ENCODE measurements at regions not wholly inside any gene's neighbourhood (a gene's known extent, or its start where the extent isn't known, plus 50 kb on each side); places are given as distances from the start of the nearest gene placed in this dataset.

DNA sequence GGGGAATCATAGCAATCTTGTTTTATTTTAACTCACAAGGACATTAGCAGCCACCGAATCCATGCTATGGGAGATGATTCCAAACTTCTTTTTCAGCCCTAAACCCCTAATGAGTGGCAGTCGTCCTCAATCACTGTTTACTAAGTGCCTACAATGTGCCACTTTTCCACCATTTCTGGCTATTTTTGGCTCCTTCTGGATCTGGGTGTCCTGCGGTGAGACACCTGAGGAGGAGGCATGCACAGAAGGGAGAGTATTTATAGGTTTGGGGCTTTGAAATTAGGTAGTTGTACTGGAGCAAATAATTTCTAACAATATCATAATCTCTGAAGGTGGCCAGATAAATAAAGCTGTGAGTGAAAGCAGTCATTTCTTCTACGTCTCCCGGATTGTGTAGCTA lies 1125.6 kb downstream of the BCL11B start:
- no peak for DNase-seq

DNA sequence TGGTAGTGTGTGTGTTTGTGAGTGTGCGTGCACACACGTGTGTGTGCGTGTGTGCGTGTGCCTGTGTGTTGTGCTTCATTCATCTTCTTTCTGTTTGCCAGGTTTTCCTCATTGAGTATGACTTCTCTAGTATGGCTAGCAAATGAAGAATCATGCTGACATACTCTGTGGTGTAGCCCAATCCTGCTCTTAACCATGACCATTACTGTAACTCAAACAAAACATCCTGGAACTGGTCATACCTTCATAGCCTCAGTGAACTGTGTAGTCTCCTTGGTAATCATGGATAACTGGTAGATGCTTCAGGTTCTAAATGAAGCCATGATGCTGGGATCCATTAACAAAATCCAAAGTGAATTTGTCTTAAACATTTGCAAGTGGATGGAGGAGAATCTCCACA lies 1117.7 kb downstream of the BCL11B start:
- DNase-seq, result no peak

DNA sequence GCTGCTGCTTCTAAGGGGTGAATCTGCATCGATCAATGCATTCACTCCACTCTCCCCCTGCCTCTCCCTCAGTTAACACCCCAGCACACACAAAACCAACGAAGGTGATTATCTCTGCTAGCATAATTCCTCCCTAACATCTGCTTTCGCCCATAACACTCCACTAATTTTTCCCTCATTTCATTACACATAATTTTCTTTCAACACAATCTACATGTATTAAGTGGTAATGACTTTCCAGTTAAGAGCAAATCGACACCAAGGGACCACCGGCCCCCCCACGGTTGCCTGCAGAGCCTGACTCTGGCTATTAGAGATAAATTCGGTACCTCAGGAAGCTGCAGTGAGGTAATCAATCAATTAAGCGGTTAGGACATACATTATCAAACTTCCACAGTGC lies 1115.6 kb downstream of the BCL11B start:
- DNase-seq, result no peak

DNA sequence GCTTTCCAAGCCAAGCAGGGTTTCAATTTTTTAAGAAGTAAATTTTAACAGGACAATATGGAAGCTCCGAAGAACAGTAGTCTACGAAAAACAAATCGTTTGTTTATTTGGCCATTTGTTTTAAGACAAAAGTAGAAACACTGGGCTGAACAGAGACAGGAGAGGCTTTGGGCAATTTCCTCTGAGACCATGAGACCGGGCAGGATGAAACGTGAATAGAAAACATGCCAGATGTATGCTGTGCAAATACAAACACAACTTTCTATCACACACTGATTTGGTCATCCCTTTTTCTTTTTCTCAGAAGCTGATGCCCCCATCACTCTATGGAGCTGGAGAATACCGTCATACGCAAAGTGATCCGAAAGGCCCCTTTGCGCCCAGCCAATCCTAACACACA lies 1111.1 kb downstream of the BCL11B start:
- DNase-seq, result no peak

DNA sequence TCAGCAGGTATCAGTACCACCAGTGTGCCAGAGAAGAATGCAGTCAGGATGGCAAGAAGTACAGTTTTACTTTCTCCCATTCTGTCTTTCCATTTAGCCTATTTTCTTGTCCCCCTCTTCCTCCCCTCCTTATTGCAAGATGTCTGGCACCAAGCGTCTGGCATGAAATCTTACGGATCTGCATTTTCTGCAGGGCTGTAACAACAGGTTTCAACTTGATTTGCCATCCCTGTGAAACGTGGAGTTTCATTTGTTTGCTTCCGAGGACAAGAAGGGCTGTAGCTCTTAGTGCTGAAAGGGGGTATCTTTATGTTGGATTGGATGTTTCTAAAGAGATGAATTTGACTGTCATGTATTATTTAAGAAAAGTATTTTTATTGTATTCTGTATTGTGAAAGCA lies 1110.6 kb downstream of the BCL11B start:
- no peak for DNase-seq

DNA sequence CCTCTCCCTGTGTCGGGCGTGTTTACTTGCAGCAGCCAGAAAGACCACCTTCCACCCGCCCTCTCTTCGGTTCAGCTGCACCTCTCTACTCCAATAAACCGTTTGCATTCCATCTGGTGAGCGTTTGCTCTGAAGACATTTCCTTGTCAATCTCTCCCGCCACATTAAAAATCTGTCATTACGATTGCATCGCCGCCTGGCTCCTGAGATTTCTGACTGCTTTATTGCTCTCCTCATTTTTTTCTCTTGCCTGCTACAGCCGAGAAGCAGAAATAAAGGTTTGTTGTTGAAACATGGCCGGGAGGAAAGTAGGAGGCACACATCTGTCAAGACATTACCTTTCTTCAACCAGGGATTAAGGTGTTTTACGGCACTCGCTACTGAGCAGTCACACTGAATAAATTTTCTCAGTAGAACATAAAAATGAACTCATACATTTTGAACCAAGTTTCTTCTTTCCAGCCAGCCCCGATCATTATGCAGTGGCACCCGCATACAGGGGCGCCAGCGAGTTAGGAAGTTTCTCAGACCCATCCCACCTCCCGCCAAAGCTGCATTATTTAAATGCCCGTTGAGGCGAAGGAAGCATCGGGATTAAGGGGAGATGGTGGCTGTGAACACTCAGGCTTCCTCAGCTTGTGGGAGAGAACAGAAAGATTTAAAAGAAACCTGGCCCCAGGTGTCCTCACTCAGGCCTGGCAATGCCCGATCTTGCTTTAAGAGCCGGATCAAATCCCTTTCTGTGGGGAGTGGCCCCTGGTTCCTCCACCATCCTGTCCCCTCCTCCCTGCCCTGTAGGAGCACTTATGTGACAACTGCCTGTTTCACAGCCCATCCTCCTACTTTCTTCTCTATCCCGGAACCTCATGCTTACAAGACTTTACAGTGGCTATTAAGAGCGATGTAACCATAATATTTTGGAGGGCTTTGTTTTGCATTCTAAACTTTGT lies 1108.9 kb downstream of the BCL11B start:
- no peak for DNase-seq

DNA sequence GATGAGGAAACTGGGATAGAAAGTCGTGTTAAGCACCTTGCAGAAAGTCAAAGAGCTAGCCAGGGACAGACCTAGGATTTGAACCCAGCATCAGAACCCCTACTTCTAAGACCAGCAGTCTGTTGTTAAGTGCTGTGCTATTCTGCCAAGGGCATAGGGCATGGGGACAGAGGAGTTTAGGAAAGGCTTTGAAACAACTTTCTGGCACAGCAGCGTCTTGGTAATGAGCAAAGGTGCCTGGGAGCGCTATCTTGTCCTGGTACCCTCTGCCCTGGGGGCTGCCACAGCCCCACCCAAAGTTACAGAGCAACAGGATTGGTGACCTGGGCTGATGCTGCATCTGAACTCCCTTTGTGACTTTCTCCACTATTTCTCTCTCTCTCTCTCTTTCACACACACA lies 1108.1 kb downstream of the BCL11B start:
- no peak for DNase-seq

DNA sequence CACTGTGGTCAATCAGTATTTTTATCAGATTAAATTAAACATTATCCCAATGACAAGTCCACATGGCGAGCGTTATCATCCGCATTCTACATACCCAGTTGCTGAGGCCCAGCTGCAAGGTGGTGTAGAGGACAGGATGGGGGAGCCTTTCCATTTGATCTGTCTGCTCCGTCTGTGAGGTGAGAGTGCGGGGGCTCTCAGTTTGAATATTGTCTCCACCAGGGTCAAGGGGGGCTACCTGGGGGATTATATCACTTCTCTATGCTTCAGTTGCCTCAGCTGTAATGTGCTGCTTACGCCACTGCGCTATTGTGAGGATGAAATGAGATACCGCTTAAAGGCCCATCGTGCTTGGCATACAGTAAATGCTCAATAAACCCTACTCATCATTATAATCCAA lies 1106.0 kb downstream of the BCL11B start:
- DNase-seq, result no peak

DNA sequence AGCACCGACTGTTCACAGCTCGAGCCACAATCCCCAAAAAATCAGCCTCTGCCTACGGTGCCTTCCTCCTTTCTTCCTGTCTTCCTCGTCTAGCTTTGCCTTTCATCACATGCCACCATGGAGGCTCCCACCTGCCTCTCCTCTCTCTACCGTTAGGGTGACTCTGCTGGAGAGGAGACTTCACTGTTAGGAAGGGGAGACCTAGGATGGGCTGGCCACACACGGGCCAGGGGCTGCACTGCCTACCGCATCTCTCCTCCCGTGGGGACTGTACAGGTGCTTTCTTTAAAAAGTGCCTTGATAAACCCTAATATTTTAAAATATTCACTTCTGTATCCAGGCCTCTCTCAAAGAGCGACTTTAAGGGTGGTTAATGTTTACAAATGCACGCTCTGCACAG lies 1104.7 kb downstream of the BCL11B start:
- DNase-seq, result no peak

DNA sequence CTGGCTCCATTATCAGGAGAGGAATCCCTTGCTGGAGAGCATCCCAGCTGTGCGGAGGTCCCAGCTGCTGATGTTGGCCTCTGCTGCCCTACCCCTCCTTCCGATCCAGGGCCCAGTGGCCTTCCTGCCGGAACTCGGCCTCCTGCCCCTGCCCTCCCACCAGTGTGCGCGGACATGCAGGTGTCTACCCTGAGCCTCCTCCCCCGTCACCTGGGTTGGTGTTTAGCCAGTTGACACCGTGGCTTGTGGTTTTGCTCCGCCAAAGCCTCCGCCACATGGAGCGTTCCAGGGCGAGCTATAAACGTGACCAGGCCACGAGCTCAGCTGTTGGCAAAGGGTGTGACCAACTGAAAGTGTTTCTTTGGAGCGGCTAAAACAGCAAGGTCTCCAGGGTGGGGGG lies 1104.3 kb downstream of the BCL11B start:
- no peak for DNase-seq

DNA sequence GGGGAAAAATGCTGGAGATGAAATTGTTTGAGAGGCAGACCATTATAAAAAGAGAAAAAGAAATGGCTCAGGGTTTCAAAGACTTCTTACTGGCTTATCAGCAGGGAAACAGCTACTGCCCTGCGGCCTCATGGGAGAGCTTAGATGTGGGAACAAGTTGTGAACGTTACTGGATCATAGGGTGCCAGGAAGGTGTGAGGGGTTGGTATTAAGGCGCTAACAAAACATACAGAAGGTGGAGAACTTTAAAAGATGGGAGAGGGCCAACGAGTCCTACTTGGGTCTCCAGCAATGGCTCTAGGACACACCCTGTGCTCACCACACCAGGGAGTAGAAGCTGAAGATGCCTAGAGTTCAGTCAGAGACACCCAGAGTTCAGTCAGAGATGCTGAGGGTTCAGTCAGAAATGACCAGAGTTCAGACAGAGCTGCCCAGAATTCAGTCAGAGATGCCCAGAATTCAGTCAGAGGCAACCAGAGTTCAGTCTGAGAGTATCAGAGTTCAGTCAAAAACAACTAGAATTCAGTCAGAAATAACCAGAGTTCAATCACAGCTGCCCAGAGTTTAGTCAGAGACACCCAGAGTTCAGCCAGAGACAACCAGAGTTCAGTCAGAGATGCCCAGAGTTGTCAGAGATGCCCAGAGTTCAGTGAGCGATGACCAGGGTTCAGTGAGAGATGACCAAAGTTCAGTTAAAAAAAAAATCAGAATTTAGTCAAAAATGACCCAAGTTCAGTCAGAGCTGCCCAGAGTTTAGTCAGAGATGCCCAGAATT lies 1103.6 kb downstream of the BCL11B start:
- no peak for DNase-seq

DNA sequence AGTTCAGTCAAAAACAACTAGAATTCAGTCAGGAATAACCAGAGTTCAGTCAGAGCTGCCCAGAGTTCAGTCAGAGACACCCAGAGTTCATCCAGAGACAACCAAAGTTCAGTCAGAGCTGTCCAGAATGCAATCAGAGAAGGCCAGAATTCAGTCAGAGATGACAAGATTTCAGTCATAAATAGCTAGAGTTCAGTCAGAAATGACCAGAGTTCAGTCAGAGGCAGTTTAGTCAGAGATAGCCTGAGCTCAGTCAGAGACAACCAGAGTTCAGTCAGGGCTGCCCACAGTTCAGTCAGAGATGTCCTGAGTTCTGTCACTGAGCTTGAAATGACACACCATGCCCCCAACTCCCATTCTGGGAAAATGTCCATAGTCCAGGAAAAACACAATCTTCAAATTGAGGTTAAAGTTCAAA lies 1102.8 kb downstream of the BCL11B start:
- DNase-seq, result no peak

DNA sequence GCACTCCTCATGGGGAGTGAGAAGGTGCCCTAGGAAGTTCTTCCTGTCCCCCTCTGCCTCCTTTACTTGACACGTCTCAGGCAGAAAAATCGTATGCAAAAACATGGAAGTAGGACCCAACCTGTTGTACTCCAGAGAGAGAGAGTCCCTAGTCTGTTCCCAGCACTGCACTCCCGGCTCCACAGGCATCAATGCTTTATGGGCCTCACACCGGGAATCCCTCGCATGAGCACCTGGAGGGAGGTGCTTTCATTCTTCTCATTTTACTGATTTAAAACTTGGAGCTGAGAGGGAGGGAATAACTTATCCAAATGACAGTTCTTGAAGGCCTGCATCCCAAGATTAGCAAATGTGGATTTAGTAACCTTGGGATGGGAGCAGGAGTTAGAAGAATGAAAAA lies 1101.4 kb downstream of the BCL11B start:
- DNase-seq, result no peak

DNA sequence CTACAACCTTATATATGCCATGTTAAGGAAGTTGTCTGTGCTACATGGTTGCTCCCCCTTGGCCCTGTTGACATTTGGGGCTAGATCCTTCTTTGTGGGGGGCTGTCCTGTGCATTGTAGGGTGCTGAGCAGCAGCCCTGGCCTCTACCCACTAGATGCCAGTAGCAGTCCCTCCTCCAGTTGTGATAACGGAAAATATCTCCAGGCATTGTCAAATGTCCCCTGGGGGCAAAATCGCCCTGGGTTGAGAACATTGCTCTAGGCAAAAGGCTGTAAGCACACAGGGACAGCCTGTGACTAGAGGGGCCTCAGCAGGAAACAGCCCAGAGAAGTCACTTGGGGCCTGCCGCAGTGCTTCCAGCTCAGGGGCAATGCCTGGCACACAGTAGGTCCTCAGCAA lies 1100.3 kb downstream of the BCL11B start:
- DNase-seq, result no peak

DNA sequence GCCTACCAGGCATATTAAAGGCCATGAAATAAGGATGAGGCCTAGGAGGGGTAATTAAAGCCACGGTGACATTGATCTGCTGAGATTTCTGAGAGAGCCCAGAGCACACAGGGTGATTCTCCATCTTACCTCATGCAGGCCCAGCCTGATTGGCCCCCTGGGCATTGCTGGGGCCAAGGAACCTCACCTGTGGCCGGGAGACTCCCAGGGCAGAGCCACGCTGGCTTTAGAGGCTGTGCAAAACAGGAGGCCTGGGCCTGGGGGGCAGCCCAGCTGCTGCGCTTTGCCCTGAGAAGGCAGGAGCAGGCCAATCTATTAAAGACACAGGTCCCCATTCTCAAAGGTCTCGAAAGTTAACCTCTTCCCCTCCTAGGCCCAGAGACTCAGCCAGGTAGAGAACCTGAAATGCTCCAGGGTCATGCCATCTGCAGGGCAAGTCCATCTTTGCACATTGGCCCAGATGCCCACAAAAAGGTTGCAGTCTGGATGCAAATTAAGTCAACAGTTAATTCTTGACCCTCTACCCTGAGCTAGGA lies 1099.7 kb downstream of the BCL11B start:
- no peak for DNase-seq

DNA sequence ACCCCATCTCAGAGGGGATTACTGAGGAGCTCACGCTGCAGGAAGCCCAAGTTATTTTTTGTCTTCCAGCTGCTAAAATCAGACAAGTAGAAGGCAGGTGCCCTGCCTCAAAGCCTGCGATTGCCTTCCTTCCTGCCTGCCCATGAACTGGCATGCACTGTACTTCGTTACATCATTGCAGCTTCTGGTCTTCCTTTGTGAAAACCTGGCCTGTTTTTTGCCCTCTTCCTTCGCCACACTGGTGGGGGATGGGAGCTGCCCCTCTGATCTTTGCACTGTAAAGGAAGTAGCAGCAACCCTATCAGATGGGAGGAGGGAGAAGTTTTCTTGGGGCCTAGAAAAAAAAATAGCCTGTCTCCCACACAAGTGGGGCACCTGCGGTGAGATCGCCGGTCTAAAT lies 1098.7 kb downstream of the BCL11B start:
- DNase-seq, result no peak

DNA sequence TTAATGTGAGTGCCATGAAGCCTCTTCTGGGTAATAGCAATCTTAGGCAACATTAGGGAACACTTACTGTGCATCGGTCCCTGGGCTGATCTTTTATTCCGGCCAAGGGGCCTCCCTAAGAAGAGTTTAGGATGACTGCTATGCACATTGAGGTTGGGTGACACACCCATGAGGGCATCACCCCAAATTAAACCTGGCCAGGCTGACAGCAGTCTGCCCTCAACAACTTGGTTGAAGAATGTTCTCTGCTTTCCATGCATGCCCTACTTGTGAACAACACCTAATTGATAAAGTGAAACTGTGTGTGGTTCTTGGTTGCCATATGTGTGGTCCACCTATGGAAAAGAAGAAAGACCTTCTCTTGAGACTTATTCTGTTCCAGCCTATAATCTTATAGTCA lies 1098.0 kb downstream of the BCL11B start:
- no peak for DNase-seq

DNA sequence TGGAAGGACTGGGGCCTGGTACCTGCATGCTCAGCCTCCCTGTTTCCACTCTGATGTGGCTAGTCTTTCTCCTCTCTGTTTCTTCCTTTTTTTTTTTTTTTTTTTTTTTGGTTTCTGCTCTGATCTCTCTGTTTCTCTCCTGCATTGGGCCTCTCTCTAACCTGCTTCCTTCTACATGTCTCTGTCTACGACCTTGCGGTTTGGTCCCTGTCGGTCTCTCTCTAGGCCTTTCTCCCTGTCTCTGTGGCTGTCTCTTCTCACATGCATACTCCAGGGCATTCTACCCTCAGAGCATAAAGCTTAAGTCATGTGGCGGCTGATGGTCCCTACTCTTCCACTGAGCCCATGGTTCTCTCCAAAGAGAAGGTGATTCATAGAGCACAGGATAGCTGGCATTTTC lies 1096.6 kb downstream of the BCL11B start:
- DNase-seq, result no peak

DNA sequence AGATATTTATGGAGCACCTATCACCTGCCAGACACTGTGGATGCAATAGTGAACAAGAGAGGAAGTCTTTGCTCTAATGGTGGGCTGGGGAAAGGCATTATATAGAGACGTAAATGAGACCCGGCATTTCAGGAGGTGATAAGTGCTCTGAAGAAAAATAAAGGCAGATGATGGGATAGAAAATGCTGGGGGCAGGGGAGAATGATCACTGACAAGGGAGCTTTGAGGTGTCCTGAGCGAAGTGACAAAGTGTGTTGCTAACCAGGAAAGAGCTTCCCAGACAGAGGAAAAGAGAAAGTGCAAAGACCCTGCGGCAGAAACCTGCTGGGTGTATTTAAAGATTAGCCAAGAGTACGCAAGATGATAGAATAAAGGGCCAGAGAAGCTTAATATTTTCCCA lies 1096.1 kb downstream of the BCL11B start:
- no peak for DNase-seq

DNA sequence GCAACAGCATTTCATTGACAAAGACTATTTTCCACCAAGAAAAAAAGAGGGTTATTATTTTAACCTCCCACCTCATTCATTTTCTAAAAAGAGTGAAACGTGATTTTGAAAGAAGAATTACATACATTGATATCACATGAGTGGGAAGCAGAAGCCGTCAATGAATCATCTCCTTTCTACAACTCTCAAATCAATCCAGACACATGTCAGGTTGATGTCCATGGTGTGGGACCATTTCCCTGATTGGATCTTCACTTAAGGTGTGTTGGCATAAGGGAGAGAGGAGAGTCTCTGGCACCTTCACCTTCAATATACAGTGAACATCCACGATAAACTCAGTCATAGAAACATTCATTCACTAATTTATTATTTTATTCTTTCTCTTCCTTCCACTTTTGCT lies 1095.1 kb downstream of the BCL11B start:
- no peak for DNase-seq

DNA sequence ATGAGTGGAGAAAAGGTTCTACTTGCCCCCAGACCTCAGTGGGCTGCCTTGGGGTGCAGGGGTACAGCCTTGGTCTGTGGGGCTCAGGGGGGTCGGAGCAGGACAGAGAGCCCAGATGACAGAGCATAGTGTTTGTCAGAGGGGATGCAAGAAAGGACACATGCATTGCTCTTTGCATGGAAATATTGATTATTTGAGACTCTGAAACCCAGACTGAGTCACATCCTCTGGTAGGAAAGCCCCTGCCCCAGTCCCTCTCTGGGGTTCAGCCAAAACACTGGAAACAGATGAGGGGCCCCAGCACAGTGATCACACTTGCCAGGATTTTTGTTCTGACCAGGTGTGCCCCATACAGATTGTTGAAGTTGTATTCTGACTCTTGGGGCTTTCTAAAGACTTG lies 1094.4 kb downstream of the BCL11B start:
- peak; percentile 61 for DNase-seq

DNA sequence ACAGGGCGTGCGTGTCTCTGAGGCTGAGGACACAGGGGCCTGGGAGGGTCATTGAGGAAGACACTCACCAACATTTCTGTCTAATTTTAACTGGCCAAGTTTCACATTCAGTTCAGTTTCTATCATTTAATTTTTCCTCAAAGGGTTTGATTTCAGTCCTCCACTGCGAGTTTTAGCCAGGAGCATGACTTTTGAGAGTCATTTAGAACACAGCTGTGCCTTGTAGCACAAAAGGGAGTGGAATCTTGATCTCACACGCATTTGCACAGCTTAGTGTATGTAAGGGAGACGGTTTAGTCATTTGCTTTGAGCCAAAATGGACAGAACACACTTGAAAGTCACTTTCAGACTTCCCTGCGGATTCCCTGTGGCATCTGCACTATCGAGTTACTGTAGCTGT lies 1090.8 kb downstream of the BCL11B start:
- DNase-seq, result no peak

DNA sequence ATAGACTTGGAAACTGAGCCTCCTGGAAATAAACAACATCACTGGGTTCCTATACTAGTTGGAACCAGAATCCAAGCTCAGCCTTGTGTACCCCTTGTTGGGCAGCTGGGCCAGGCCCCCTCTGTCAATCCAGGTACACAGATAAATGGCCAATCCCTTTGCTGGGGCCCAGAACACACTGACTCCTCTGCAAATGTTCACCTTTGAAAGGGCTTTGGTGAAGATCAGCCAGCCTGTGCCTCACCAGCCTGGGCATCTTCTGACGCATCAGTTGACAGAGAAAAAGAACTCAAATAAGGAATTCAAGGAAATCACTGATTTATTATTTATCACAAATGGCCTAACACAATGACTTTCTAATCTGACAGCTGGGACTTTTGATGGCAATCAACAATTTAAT lies 1090.2 kb downstream of the BCL11B start:
- DNase-seq, result no peak
